ENCODE measurements at regions not wholly inside any gene's neighbourhood (a gene's known extent, or its start where the extent isn't known, plus 50 kb on each side); places are given as distances from the start of the nearest gene placed in this dataset.

- Histone ChIP-seq H3K27me3 (ENCODE audit: insufficient read depth, low read length) (no peaks in the 10 kb centered on the region), H3K4me3 (ENCODE audit: low read length in 2 of 2) (no peak overlapping the region), H3K27ac (ENCODE audit: low read depth, low read length) (no peak overlapping the region), H3K4me1 (ENCODE audit: insufficient read depth, low read length) (no peaks in the 10 kb centered on the region), H3K9me3 (ENCODE audit: control insufficient read depth in 1 of 2, low read length in 2 of 2) (no peaks in the 10 kb centered on the region), H3K36me3 (ENCODE audit: insufficient read depth, low read length) (no peaks in the 10 kb centered on the region)
- no peak for DNase-seq
- peaks cover 0 to 2% (median 0%) of the 10 kb centered on the region in 8 donors for H3K9me3 Mint-ChIP-seq
- no peaks in the 10 kb centered on the region for H3K27me3 Mint-ChIP-seq
- no peak overlapping the region for H3K27ac Mint-ChIP-seq
- no peaks in the 10 kb centered on the region for H3K4me1 Mint-ChIP-seq
- ChIA-PET CTCF (ENCODE audit: partially characterized antibody) (no interaction called here), POLR2A (ENCODE audit: partially characterized antibody) (no interaction called here)
- H3K36me3 Mint-ChIP-seq = peaks cover 0 to 9% of the 10 kb centered on the region in 2 donors
- intact Hi-C loops (cut with micrococcal nuclease) = no loop called here
- H3K4me3 Mint-ChIP-seq = no peak overlapping the region
These were observed 105.6 kb downstream of the GTPBP8 start for GRCh38 chr3:113096188-113096892.

GRCh38 chr3:113097960-113098447 lies 107.2 kb downstream of the GTPBP8 start:
- DNase-seq = no peak
- intact Hi-C loops (cut with micrococcal nuclease) = no loop called here
- POLR2A ChIA-PET (ENCODE audit: partially characterized antibody) = no interaction called here
- no peak overlapping the region for H3K4me3 ChIP-seq (ENCODE audit: low read length in 2 of 2)
- Mint-ChIP-seq H3K27me3 (no peaks in the 10 kb centered on the region), H3K4me3 (no peak overlapping the region), H3K27ac (no peak overlapping the region), H3K4me1 (no peaks in the 10 kb centered on the region), H3K9me3 (peaks cover 0 to 3% (median 0%) of the 10 kb centered on the region in 8 donors), H3K36me3 (peaks cover 0 to 22% of the 10 kb centered on the region in 2 donors)
- CTCF ChIA-PET (ENCODE audit: partially characterized antibody) = no interaction called here
- no peaks in the 10 kb centered on the region for H3K27me3 ChIP-seq (ENCODE audit: insufficient read depth, low read length)
- H3K4me1 ChIP-seq (ENCODE audit: insufficient read depth, low read length) = no peaks in the 10 kb centered on the region
- H3K36me3 ChIP-seq (ENCODE audit: insufficient read depth, low read length) = no peaks in the 10 kb centered on the region
- no peak overlapping the region for H3K27ac ChIP-seq (ENCODE audit: low read depth, low read length)
- no peaks in the 10 kb centered on the region for H3K9me3 ChIP-seq (ENCODE audit: control insufficient read depth in 1 of 2, low read length in 2 of 2)

DNA sequence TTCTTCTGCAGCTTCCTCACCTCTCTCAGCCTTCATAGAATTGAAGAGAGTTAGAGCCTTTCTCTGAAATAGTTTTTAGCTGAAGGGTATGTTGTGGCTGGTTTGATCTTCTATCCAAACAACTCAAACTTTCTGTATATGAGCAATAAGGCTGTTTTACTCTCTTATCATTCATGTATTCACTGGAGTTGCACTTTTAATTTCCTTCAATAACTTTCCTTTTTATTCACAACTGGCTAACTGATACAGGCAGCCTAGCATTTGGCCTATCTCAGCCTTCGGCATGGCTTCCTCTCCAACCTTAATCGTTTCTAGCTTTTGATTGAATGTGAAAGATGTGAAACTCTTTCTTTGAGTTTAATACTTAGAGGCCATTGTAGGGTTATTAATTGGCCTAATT lies 109.3 kb downstream of the GTPBP8 start:
- ChIA-PET CTCF (ENCODE audit: partially characterized antibody) (interaction anchor here (1.8 kb wide), 1 partner anchor 14 kb away, joined by 4 read pairs; no protein-coding TSS in a partner anchor), POLR2A (ENCODE audit: partially characterized antibody) (no interaction called here)
- no peak overlapping the region for H3K4me3 ChIP-seq (ENCODE audit: low read length in 2 of 2)
- Mint-ChIP-seq H3K27ac (no peak overlapping the region), H3K36me3 (peaks cover 0 to 26% of the 10 kb centered on the region in 2 donors), H3K27me3 (no peaks in the 10 kb centered on the region), H3K4me3 (no peak overlapping the region), H3K9me3 (peaks cover 0 to 3% (median 0%) of the 10 kb centered on the region in 8 donors), H3K4me1 (no peaks in the 10 kb centered on the region)
- H3K27ac ChIP-seq (ENCODE audit: low read depth, low read length) = no peak overlapping the region
- no peaks in the 10 kb centered on the region for H3K9me3 ChIP-seq (ENCODE audit: control insufficient read depth in 1 of 2, low read length in 2 of 2)
- intact Hi-C loops (cut with micrococcal nuclease) = no loop called here
- no peaks in the 10 kb centered on the region for H3K27me3 ChIP-seq (ENCODE audit: insufficient read depth, low read length)
- no peak for DNase-seq
- H3K4me1 ChIP-seq (ENCODE audit: insufficient read depth, low read length) = no peaks in the 10 kb centered on the region
- H3K36me3 ChIP-seq (ENCODE audit: insufficient read depth, low read length) = no peaks in the 10 kb centered on the region

GRCh38 chr3:113103588-113103987 lies 107.8 kb upstream of the BOC start:
- no peaks in the 10 kb centered on the region for H3K4me1 Mint-ChIP-seq
- no peak overlapping the region for H3K27ac Mint-ChIP-seq
- intact Hi-C loops (cut with micrococcal nuclease) = no loop called here
- H3K27me3 Mint-ChIP-seq = no peaks in the 10 kb centered on the region
- H3K4me1 ChIP-seq (ENCODE audit: insufficient read depth, low read length) = no peaks in the 10 kb centered on the region
- H3K27me3 ChIP-seq (ENCODE audit: insufficient read depth, low read length) = no peaks in the 10 kb centered on the region
- H3K36me3 Mint-ChIP-seq = peaks cover 0 to 26% of the 10 kb centered on the region in 2 donors
- DNase-seq = no peak
- H3K4me3 Mint-ChIP-seq = no peak overlapping the region
- CTCF ChIA-PET (ENCODE audit: partially characterized antibody) = no interaction called here
- POLR2A ChIA-PET (ENCODE audit: partially characterized antibody) = no interaction called here
- H3K9me3 Mint-ChIP-seq = peaks cover 0 to 3% (median 0%) of the 10 kb centered on the region in 8 donors
- H3K36me3 ChIP-seq (ENCODE audit: insufficient read depth, low read length) = no peaks in the 10 kb centered on the region
- H3K27ac ChIP-seq (ENCODE audit: low read depth, low read length) = no peak overlapping the region
- H3K9me3 ChIP-seq (ENCODE audit: control insufficient read depth in 1 of 2, low read length in 2 of 2) = no peaks in the 10 kb centered on the region
- H3K4me3 ChIP-seq (ENCODE audit: low read length in 2 of 2) = no peak overlapping the region

GRCh38 chr3:113104357-113105092 lies 106.8 kb upstream of the BOC start:
- Mint-ChIP-seq H3K4me3 (no peak overlapping the region), H3K9me3 (peaks cover 0 to 3% (median 0%) of the 10 kb centered on the region in 8 donors), H3K27ac (no peak overlapping the region), H3K36me3 (peaks cover 0 to 26% of the 10 kb centered on the region in 2 donors), H3K4me1 (no peaks in the 10 kb centered on the region), H3K27me3 (no peaks in the 10 kb centered on the region)
- Histone ChIP-seq H3K9me3 (ENCODE audit: control insufficient read depth in 1 of 2, low read length in 2 of 2) (no peaks in the 10 kb centered on the region), H3K4me3 (ENCODE audit: low read length in 2 of 2) (no peak overlapping the region), H3K27me3 (ENCODE audit: insufficient read depth, low read length) (no peaks in the 10 kb centered on the region), H3K4me1 (ENCODE audit: insufficient read depth, low read length) (no peaks in the 10 kb centered on the region), H3K27ac (ENCODE audit: low read depth, low read length) (no peak overlapping the region), H3K36me3 (ENCODE audit: insufficient read depth, low read length) (no peaks in the 10 kb centered on the region)
- ChIA-PET POLR2A (ENCODE audit: partially characterized antibody) (no interaction called here), CTCF (ENCODE audit: partially characterized antibody) (no interaction called here)
- intact Hi-C loops (cut with micrococcal nuclease) = no loop called here
- DNase-seq = no peak

- intact Hi-C loops (cut with micrococcal nuclease) = no loop called here
- H3K9me3 ChIP-seq (ENCODE audit: control insufficient read depth in 1 of 2, low read length in 2 of 2) = no peaks in the 10 kb centered on the region
These were observed 106.3 kb upstream of the BOC start for GRCh38 chr3:113105093-113105449.

DNA sequence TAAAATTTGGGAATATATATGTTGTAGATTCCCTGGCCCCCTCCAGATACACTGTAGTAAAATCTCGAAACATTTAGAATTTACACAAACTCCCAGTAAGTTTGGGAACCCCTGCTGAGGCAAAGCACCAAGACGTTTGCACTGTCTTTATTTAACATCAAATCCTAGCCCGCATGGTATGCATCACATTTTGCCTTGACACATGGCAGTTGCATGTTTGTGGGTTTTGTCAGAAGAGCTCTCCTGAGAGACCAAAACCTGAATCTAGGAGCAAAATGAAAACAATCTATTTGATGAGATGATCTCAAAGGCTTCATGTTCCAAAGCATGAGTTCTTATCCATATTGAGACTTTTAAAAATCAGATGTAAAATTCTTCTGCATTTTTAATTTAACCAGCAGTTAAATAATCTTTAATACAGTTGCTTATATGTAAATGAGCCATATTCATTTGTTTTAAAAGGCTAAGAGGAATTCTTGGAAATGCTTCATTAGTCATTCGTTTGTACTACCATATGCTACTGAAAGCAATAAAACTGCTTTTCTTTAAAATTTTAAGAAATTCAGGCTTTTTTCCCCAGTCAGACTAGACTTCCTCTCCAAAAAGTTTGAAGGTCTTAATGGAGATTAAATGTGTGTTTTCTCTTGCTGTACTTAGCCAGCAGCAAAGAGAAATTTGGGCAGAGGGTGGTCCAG lies 105.2 kb upstream of the BOC start:
- intact Hi-C loops (cut with micrococcal nuclease) = no loop called here
- Histone ChIP-seq H3K27me3 (ENCODE audit: insufficient read depth, low read length) (no peaks in the 10 kb centered on the region), H3K36me3 (ENCODE audit: insufficient read depth, low read length) (no peaks in the 10 kb centered on the region), H3K27ac (ENCODE audit: low read depth, low read length) (no peak overlapping the region), H3K4me3 (ENCODE audit: low read length in 2 of 2) (no peak overlapping the region), H3K9me3 (ENCODE audit: control insufficient read depth in 1 of 2, low read length in 2 of 2) (no peaks in the 10 kb centered on the region), H3K4me1 (ENCODE audit: insufficient read depth, low read length) (peaks cover 3% of the 10 kb centered on the region)
- ChIA-PET CTCF (ENCODE audit: partially characterized antibody) (no interaction called here), POLR2A (ENCODE audit: partially characterized antibody) (no interaction called here)
- Mint-ChIP-seq H3K27ac (no peak overlapping the region), H3K36me3 (peaks cover 0 to 19% of the 10 kb centered on the region in 2 donors), H3K4me3 (no peak overlapping the region), H3K27me3 (no peaks in the 10 kb centered on the region), H3K9me3 (peaks cover 0 to 3% (median 0%) of the 10 kb centered on the region in 8 donors), H3K4me1 (peaks cover 4 to 10% (median 6%) of the 10 kb centered on the region in 4 donors)
- DNase-seq = no peak

More at GRCh38 chr3:113105093-113105449, 106.3 kb upstream of the BOC start:
- DNase-seq = no peak
- H3K36me3 Mint-ChIP-seq = peaks cover 0 to 22% of the 10 kb centered on the region in 2 donors
- H3K27ac ChIP-seq (ENCODE audit: low read depth, low read length) = no peak overlapping the region
- no peak overlapping the region for H3K4me3 ChIP-seq (ENCODE audit: low read length in 2 of 2)
- H3K27me3 ChIP-seq (ENCODE audit: insufficient read depth, low read length) = no peaks in the 10 kb centered on the region
- ChIA-PET CTCF (ENCODE audit: partially characterized antibody) (no interaction called here), POLR2A (ENCODE audit: partially characterized antibody) (no interaction called here)
- no peaks in the 10 kb centered on the region for H3K4me1 ChIP-seq (ENCODE audit: insufficient read depth, low read length)
- H3K4me1 Mint-ChIP-seq = peaks cover 0 to under 1% (median 0%) of the 10 kb centered on the region in 4 donors
- no peaks in the 10 kb centered on the region for H3K27me3 Mint-ChIP-seq
- H3K27ac Mint-ChIP-seq = no peak overlapping the region
- H3K4me3 Mint-ChIP-seq = no peak overlapping the region
- no peaks in the 10 kb centered on the region for H3K36me3 ChIP-seq (ENCODE audit: insufficient read depth, low read length)
- peaks cover 0 to 3% (median 0%) of the 10 kb centered on the region in 8 donors for H3K9me3 Mint-ChIP-seq
